ENCODE measurements at regions not wholly inside any gene's neighbourhood (a gene's known extent, or its start where the extent isn't known, plus 50 kb on each side); places are given as distances from the start of the nearest gene placed in this dataset.

DNA sequence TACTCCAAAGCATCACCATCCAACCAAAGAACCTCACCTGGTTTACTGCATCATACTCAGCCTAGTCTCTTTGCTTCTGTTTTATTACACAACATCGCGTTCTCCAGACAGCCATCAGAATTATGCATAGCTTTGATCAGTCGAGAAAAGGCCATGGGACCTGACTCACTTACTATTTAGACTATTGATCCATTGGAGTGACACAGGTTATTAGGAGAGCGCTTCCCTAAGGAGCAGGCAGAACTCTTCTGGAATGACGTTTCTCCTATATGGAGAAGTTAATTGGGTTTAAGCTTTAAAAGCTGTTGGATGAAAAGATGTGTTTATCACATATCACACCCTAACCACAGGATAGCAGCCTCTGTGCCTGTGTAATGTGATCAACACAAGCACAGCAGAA, 649.1 kb upstream of the SLC10A2 start:
- no peaks in the 10 kb centered on the region for H4K20me1 ChIP-seq (ENCODE audit: insufficient read depth)
- no peak for TF ChIP-seq CBX3 (IDR thresholded peaks at IDR 0.05; ENCODE audit: low read depth)
- no peak for TF ChIP-seq TCF7L2 (IDR thresholded peaks at IDR 0.05; ENCODE audit: borderline replicate concordance, extremely low read depth, insufficient read depth, insufficient read length)
- no peak for TF ChIP-seq POLR2A (IDR thresholded peaks at IDR 0.05; ENCODE audit: borderline replicate concordance, extremely low read depth, insufficient read depth, insufficient read length)
- TF ChIP-seq, protein P1, sequence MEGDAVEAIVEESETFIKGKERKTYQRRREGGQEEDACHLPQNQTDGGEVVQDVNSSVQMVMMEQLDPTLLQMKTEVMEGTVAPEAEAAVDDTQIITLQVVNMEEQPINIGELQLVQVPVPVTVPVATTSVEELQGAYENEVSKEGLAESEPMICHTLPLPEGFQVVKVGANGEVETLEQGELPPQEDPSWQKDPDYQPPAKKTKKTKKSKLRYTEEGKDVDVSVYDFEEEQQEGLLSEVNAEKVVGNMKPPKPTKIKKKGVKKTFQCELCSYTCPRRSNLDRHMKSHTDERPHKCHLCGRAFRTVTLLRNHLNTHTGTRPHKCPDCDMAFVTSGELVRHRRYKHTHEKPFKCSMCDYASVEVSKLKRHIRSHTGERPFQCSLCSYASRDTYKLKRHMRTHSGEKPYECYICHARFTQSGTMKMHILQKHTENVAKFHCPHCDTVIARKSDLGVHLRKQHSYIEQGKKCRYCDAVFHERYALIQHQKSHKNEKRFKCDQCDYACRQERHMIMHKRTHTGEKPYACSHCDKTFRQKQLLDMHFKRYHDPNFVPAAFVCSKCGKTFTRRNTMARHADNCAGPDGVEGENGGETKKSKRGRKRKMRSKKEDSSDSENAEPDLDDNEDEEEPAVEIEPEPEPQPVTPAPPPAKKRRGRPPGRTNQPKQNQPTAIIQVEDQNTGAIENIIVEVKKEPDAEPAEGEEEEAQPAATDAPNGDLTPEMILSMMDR (IDR thresholded peaks at IDR 0.05 in 2 of 3, conservative IDR thresholded peaks at IDR 0.05 in 1 of 3; ENCODE audit: borderline replicate concordance in 1 of 3, insufficient read depth in 1 of 3, low read depth in 2 of 3, low read length in 2 of 3) = no peak
- TF ChIP-seq SRF (IDR thresholded peaks at IDR 0.05; ENCODE audit: low read depth) = no peak
- no peak for TF ChIP-seq YY1 (IDR thresholded peaks at IDR 0.05; ENCODE audit: extremely low read depth, insufficient replicate concordance, low read depth, low read length)
- TF ChIP-seq POLR2AphosphoS5 (IDR thresholded peaks at IDR 0.05; ENCODE audit: low read depth, low read length) = no peak
- no peak for TF ChIP-seq EGR1 (IDR thresholded peaks at IDR 0.05; ENCODE audit: low read depth)
- TF ChIP-seq, protein P2, sequence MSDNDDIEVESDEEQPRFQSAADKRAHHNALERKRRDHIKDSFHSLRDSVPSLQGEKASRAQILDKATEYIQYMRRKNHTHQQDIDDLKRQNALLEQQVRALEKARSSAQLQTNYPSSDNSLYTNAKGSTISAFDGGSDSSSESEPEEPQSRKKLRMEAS (IDR thresholded peaks at IDR 0.05) = no peak
- TF ChIP-seq CEBPB (IDR thresholded peaks at IDR 0.05; ENCODE audit: low read depth) = no peak
- no peak for TF ChIP-seq EZH2 (IDR thresholded peaks at IDR 0.05)
- no peak for TF ChIP-seq SP1 (IDR thresholded peaks at IDR 0.05; ENCODE audit: low read depth)
- TF ChIP-seq ATF3 (IDR thresholded peaks at IDR 0.05) = no peak
- no peak for TF ChIP-seq ZFX (IDR thresholded peaks at IDR 0.05)
- TF ChIP-seq ZNF274 (IDR thresholded peaks at IDR 0.05; ENCODE audit: low read depth, low read length) = no peak
- no peak overlapping the region for H3K9ac ChIP-seq (ENCODE audit: low read length)
- RAD21 ChIA-PET (ENCODE audit: low non-redundant PET in 1 of 2, low total read pairs in 2 of 2, uncharacterized antibody in 2 of 2, unreplicated experiment in 2 of 2) = no interaction called here
- DNase-seq (ENCODE audit: low read depth, low spot score) (no peak), ATAC-seq (no peak)
- H3K4me2 ChIP-seq (ENCODE audit: low read length) = no peak overlapping the region
- POLR2A ChIA-PET = no interaction called here
- no peaks in the 10 kb centered on the region for H3K4me1 ChIP-seq (ENCODE audit: control insufficient read depth in 1 of 2, insufficient read depth in 2 of 2, low read length in 2 of 2)
- H3K27me3 ChIP-seq (ENCODE audit: insufficient read depth, low read length) = no peaks in the 10 kb centered on the region
- BruUV-seq (replicated peaks) = no TSS peak
- H3K4me3 ChIP-seq (replicated peaks in 1 of 2; ENCODE audit: low read depth in 1 of 2, low read length in 2 of 2) = no peak overlapping the region
- no peaks in the 10 kb centered on the region for H3K79me2 ChIP-seq (ENCODE audit: insufficient read depth, low read length)
- no peak overlapping the region for H3K27ac ChIP-seq (ENCODE audit: low read depth, low read length)
- no peaks in the 10 kb centered on the region for H3K36me3 ChIP-seq (ENCODE audit: control insufficient read depth in 1 of 2, insufficient read depth in 2 of 2, low read length in 2 of 2)
- H3K9me3 ChIP-seq (ENCODE audit: control insufficient read depth in 1 of 2, insufficient read depth in 1 of 2, low read depth in 1 of 2, low read length in 2 of 2) = no peaks in the 10 kb centered on the region
- H3K9me2 ChIP-seq (ENCODE audit: insufficient read depth) = no peaks in the 10 kb centered on the region
- no peak overlapping the region for H2AFZ ChIP-seq (ENCODE audit: low read depth, low read length, poor library complexity, severe bottlenecking)
- intact Hi-C loops (cut with micrococcal nuclease) = no loop called here
- CTCF ChIA-PET = no interaction called here

Data from HCT116 (cell line).